ENCODE measurements at regions not wholly inside any gene's neighbourhood (a gene's known extent, or its start where the extent isn't known, plus 50 kb on each side); places are given as distances from the start of the nearest gene placed in this dataset.
A peak's percentile ranks its signal among the peaks of the same experiment; 100 is the strongest.
"Not testable (repeated sequence)": the region's sequence is repeated elsewhere in the genome, so short reads cannot be mapped to it uniquely, and the experiment has no call there.

GRCh38 chr7:81167934-81168333 is 249.1 kb upstream of the SEMA3C start:
- DNase-seq: no peak

GRCh38 chr7:81165070-81165469 is 246.2 kb upstream of the SEMA3C start:
- no peak for DNase-seq

GRCh38 chr7:81162771-81163525 is 244.1 kb upstream of the SEMA3C start:
- DNase-seq: no peak

GRCh38 chr7:81162234-81162633 is 243.4 kb upstream of the SEMA3C start:
- DNase-seq: no peak

GRCh38 chr7:81161451-81162075 is 242.7 kb upstream of the SEMA3C start:
- DNase-seq: no peak

- DNase-seq: no peak
Observed at GRCh38 chr7:81159402-81159801, 240.6 kb upstream of the SEMA3C start.

GRCh38 chr7:81158189-81158588 is 239.3 kb upstream of the SEMA3C start:
- no peak for DNase-seq

GRCh38 chr7:81155654-81156373 is 237.0 kb upstream of the SEMA3C start:
- no peak for DNase-seq

GRCh38 chr7:81154565-81154964 is 235.7 kb upstream of the SEMA3C start:
- DNase-seq: no peak

GRCh38 chr7:81152925-81153324 is 234.1 kb upstream of the SEMA3C start:
- DNase-seq: not testable (repeated sequence)

GRCh38 chr7:81150951-81151361 is 232.1 kb upstream of the SEMA3C start:
- peak in 1 of 2 donors; percentile 68 for DNase-seq

GRCh38 chr7:81143856-81144255 is 225.0 kb upstream of the SEMA3C start:
- no peak for DNase-seq

- DNase-seq: not testable (repeated sequence)
Observed at GRCh38 chr7:81141257-81142205, 222.7 kb upstream of the SEMA3C start.

- DNase-seq: no peak
Observed at GRCh38 chr7:81140775-81141174, 221.9 kb upstream of the SEMA3C start.

- DNase-seq: no peak
Observed at GRCh38 chr7:81140252-81140651, 221.4 kb upstream of the SEMA3C start.

- no peak for DNase-seq
Observed at GRCh38 chr7:81138870-81139269, 220.0 kb upstream of the SEMA3C start.

- DNase-seq: no peak
Observed at GRCh38 chr7:81135324-81135723, 216.5 kb upstream of the SEMA3C start.

GRCh38 chr7:81128011-81128410 is 209.2 kb upstream of the SEMA3C start:
- no peak for DNase-seq

- DNase-seq: no peak
Observed at GRCh38 chr7:81120803-81121202, 202.0 kb upstream of the SEMA3C start.

- DNase-seq: no peak
Observed at GRCh38 chr7:81120111-81120510, 201.3 kb upstream of the SEMA3C start.

- no peak for DNase-seq
Observed at GRCh38 chr7:81114633-81115032, 195.8 kb upstream of the SEMA3C start.

GRCh38 chr7:81112731-81113130 is 193.9 kb upstream of the SEMA3C start:
- DNase-seq: no peak

Data from hippocampal formation (tissue), 2 donors.